DND-41 (cell line): ENCODE measurements at regions not wholly inside any gene's neighbourhood (a gene's known extent, or its start where the extent isn't known, plus 50 kb on each side); places are given as distances from the start of the nearest gene placed in this dataset.
A peak's percentile ranks its signal among the peaks of the same experiment; 100 is the strongest.

ENCODE experiments used
- ATAC-seq: fragments of 200-7000 bp; cut with Tn5 transposase; 3 replicates; pipeline ENCODE4 v1.9.1; 2021; ENCODE audit warnings: low read depth; ENCODE audit not compliant: insufficient read depth
- DNase-seq: peaks from one replicate; pipeline ENCODE4 v3.0.0-alpha.2; 2020
- H2AFZ ChIP-seq: 2 replicates; pipeline ENCODE4 v1.6.0; 2012; ENCODE audit warnings: low read depth, low read length
- H3K27ac ChIP-seq: 2 replicates; pipeline ENCODE4 v1.5.1; 2012; ENCODE audit warnings: low read length, inconsistent platforms
- H3K27me3 ChIP-seq: fragments of 200-600 bp; sonication (generic); 2 replicates; pipeline ENCODE4 v1.6.0; 2012; ENCODE audit warnings: low read length, mild to moderate bottlenecking, inconsistent platforms; ENCODE audit not compliant: insufficient read depth, poor library complexity
- H3K36me3 ChIP-seq: 2 replicates; pipeline ENCODE4 v1.5.1; 2012; ENCODE audit warnings: low read length, inconsistent platforms; ENCODE audit not compliant: insufficient read depth
- H3K4me1 ChIP-seq: 2 replicates; pipeline ENCODE4 v1.5.1; 2012; ENCODE audit warnings: mild to moderate bottlenecking, low read length; ENCODE audit not compliant: insufficient read depth
- H3K4me2 ChIP-seq: 2 replicates; pipeline ENCODE4 v1.6.0; 2012; ENCODE audit warnings: mild to moderate bottlenecking, moderate library complexity, low read length, inconsistent platforms; ENCODE audit not compliant: insufficient read depth
- H3K4me3 ChIP-seq, 2 experiments: fragments of 200-600 bp in 1 of 2; shearing (Covaris generic) in 1 of 2; 2 replicates each; pipeline ENCODE4 v1.5.1; 2012 to 2016; ENCODE audit warnings: inconsistent platforms in 2 of 2, low read length in 2 of 2, mild to moderate bottlenecking in 2 of 2, low read depth in 1 of 2, moderate library complexity in 1 of 2
- H3K79me2 ChIP-seq: 2 replicates; pipeline ENCODE4 v1.6.0; 2012; ENCODE audit warnings: low read length, inconsistent platforms; ENCODE audit not compliant: insufficient read depth
- H3K9ac ChIP-seq: 2 replicates; pipeline ENCODE4 v1.6.0; 2012; ENCODE audit warnings: low read depth, mild to moderate bottlenecking, inconsistent platforms, low read length, moderate library complexity
- H3K9me3 ChIP-seq: 2 replicates; pipeline ENCODE4 v1.5.1; 2012; ENCODE audit warnings: low read length, moderate library complexity, mild to moderate bottlenecking, inconsistent platforms; ENCODE audit not compliant: insufficient read depth, severe bottlenecking
- H4K20me1 ChIP-seq: 2 replicates; pipeline ENCODE4 v1.6.0; 2012; ENCODE audit warnings: low read length; ENCODE audit not compliant: insufficient read depth
- EZH2 ChIP-seq: IDR thresholded peaks from 3 replicates; pipeline ENCODE4 v1.6.1; 2012; ENCODE audit warnings: borderline replicate concordance, low read depth, mild to moderate bottlenecking, moderate library complexity, low read length, inconsistent platforms; ENCODE audit not compliant: severe bottlenecking
- TF ChIP-seq, protein P1 (sequence below): IDR thresholded peaks from 2 replicates; pipeline ENCODE4 v1.5.1; 2012; ENCODE audit warnings: borderline replicate concordance, low read length, moderate library complexity, mild to moderate bottlenecking; ENCODE audit not compliant: poor library complexity, severe bottlenecking; ENCODE audit errors: extremely low read depth

DNA sequence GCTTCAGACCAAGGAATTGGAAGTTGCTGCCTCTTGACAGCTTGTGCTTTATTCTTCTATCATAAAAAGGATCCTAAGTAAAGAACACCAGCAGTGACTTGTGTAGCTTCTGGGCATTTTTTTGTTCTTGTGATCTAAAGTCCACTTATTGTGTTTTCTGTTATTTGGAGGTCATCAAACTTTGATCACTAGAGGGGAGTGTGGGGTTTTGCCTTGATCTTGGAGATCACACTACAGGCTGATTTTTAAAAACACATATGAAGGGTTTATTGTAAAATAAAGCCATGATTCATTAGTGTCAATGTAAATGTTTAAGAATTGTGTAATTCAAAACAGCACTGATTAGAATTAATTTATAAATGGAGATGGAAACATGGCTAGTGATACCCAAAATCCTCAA lies 328.7 kb upstream of the EDNRB start:
- no peak overlapping the region for H3K9ac ChIP-seq
- H3K4me3 ChIP-seq = no peak overlapping the region
- TF ChIP-seq EZH2 = no peak
- TF ChIP-seq, protein P1, sequence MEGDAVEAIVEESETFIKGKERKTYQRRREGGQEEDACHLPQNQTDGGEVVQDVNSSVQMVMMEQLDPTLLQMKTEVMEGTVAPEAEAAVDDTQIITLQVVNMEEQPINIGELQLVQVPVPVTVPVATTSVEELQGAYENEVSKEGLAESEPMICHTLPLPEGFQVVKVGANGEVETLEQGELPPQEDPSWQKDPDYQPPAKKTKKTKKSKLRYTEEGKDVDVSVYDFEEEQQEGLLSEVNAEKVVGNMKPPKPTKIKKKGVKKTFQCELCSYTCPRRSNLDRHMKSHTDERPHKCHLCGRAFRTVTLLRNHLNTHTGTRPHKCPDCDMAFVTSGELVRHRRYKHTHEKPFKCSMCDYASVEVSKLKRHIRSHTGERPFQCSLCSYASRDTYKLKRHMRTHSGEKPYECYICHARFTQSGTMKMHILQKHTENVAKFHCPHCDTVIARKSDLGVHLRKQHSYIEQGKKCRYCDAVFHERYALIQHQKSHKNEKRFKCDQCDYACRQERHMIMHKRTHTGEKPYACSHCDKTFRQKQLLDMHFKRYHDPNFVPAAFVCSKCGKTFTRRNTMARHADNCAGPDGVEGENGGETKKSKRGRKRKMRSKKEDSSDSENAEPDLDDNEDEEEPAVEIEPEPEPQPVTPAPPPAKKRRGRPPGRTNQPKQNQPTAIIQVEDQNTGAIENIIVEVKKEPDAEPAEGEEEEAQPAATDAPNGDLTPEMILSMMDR = no peak
- H3K79me2 ChIP-seq = no peaks in the 10 kb centered on the region
- ATAC-seq (no peak), DNase-seq (no peak)
- H2AFZ ChIP-seq = no peak overlapping the region
- H3K27me3 ChIP-seq = no peaks in the 10 kb centered on the region
- H4K20me1 ChIP-seq = no peaks in the 10 kb centered on the region
- H3K4me2 ChIP-seq = no peak overlapping the region
- H3K4me1 ChIP-seq = no peaks in the 10 kb centered on the region
- H3K9me3 ChIP-seq = no peaks in the 10 kb centered on the region
- no peak overlapping the region for H3K27ac ChIP-seq
- H3K36me3 ChIP-seq = no peaks in the 10 kb centered on the region

DNA sequence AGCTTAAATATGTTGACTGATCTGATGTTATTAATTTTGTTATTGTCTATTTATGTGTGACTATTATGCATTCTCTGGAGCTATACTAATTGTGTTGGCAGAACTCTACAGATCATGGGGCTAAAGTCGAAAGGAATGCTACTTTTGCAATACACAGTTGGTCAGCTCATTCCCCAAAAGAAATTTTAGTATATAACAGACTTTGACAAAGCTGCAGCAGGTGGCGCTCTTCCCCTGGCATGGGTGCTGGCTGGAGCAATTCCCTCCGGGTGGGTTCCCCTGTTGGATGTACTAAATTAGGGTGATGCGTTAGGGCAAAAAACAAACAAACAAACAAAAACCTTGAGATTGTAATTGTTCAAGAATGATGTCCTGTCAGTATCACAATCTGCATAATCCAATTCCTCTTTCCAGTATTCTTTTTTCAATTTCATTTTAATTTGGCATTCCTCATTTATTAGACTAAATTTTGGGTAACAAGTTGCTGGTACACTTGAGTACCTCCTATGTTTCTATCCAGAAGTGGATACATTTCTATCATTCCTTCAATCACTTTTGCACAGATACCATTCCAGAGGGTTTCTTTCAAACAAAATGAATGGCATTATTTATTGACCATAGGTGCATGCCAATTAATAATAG lies 322.8 kb upstream of the EDNRB start:
- H3K27ac ChIP-seq = no peak overlapping the region
- no peak overlapping the region for H3K4me3 ChIP-seq
- H3K4me1 ChIP-seq = no peaks in the 10 kb centered on the region
- DNase-seq (peak; percentile 44), ATAC-seq (peak; percentile 65; the same call in 2 of the 3 replicates)
- H3K9me3 ChIP-seq = no peaks in the 10 kb centered on the region
- no peak overlapping the region for H3K9ac ChIP-seq
- peaks cover 4% of the 10 kb centered on the region for H3K27me3 ChIP-seq
- H3K4me2 ChIP-seq = no peak overlapping the region
- H4K20me1 ChIP-seq = no peaks in the 10 kb centered on the region
- TF ChIP-seq, protein P1 = peak; percentile 68
- no peak for TF ChIP-seq EZH2
- H3K79me2 ChIP-seq = no peaks in the 10 kb centered on the region
- H2AFZ ChIP-seq = no peak overlapping the region
- H3K36me3 ChIP-seq = no peaks in the 10 kb centered on the region

DNA sequence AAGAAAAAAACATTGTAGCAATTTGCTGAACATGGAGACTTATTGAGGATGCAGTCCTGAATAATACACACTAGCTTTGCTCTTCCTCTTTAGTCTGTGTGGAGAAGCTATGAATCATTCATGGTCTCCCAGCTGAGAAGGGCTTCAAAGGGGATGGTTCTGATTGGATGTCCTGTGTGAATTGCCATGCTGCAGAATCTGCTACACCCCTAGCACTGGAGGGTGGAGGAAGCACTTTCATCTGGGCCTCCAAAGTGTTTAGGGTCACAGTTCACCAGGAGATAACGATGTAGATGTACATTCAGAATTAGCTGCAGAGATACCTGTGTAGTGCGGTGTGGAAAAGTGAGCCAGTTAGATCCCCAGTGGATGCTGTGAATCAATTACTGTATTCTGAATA lies 321.1 kb upstream of the EDNRB start:
- DNase-seq (no peak), ATAC-seq (no peak)
- no peaks in the 10 kb centered on the region for H4K20me1 ChIP-seq
- H3K36me3 ChIP-seq = no peaks in the 10 kb centered on the region
- no peaks in the 10 kb centered on the region for H3K79me2 ChIP-seq
- H3K4me3 ChIP-seq = no peak overlapping the region
- no peaks in the 10 kb centered on the region for H3K9me3 ChIP-seq
- H3K27ac ChIP-seq = no peak overlapping the region
- TF ChIP-seq, protein P1 = no peak
- TF ChIP-seq EZH2 = no peak
- no peak overlapping the region for H3K9ac ChIP-seq
- no peaks in the 10 kb centered on the region for H3K4me1 ChIP-seq
- H3K27me3 ChIP-seq = peaks cover 4% of the 10 kb centered on the region
- H3K4me2 ChIP-seq = no peak overlapping the region
- H2AFZ ChIP-seq = no peak overlapping the region
